CD14-positive monocyte (primary cell): ENCODE measurements at regions not wholly inside any gene's neighbourhood (a gene's known extent, or its start where the extent isn't known, plus 50 kb on each side); places are given as distances from the start of the nearest gene placed in this dataset.

Source experiments
- DNase-seq, 3 donors: peaks; one replicate each; pipeline ENCODE4 v3.0.0-alpha.2; 2011 to 2022
- H2AFZ ChIP-seq: 2 replicates; pipeline ENCODE4 v1.6.0; 2012; ENCODE audit warnings: mild to moderate bottlenecking, low read depth, low read length, inconsistent platforms; ENCODE audit not compliant: insufficient read depth, poor library complexity, severe bottlenecking
- H3K27ac ChIP-seq, 2 donors: 1 replicate in 1 of 2; 2 replicates in 1 of 2; pipeline ENCODE4 v1.5.1; 2012 to 2013; ENCODE audit warnings: low read length in 2 of 2, control low read depth in 1 of 2, inconsistent platforms in 1 of 2, low read depth in 1 of 2, mild to moderate bottlenecking in 1 of 2
- H3K27me3 ChIP-seq, 2 donors: one replicate each; pipeline versions ENCODE4 v1.6.0 to v1.6.1; 2011 to 2013; ENCODE audit warnings: low read length in 2 of 2; ENCODE audit not compliant: control insufficient read depth in 2 of 2, insufficient read depth in 2 of 2
- H3K36me3 ChIP-seq, 2 donors: replicated peaks in 1 of 2; 1 replicate in 1 of 2; 2 replicates in 1 of 2; pipeline versions ENCODE4 v1.5.1 to v1.6.1; 2012 to 2013; ENCODE audit warnings: low read length in 2 of 2, control low read depth in 1 of 2, inconsistent platforms in 1 of 2, mild to moderate bottlenecking in 1 of 2; ENCODE audit not compliant: insufficient read depth in 2 of 2, control insufficient read depth in 1 of 2
- H3K4me1 ChIP-seq, 2 donors: 1 replicate in 1 of 2; 2 replicates in 1 of 2; pipeline versions ENCODE4 v1.5.1 to v1.6.1; 2012 to 2013; ENCODE audit warnings: low read length in 2 of 2, control low read depth in 1 of 2, inconsistent platforms in 1 of 2, mild to moderate bottlenecking in 1 of 2, moderate library complexity in 1 of 2; ENCODE audit not compliant: insufficient read depth in 2 of 2, control insufficient read depth in 1 of 2
- H3K4me2 ChIP-seq: replicated peaks from 2 replicates; pipeline ENCODE3; 2012; ENCODE audit warnings: low read length, moderate library complexity, mild to moderate bottlenecking; ENCODE audit not compliant: poor library complexity, severe bottlenecking; ENCODE audit errors: extremely low read depth
- H3K4me3 ChIP-seq, 3 experiments: fragments of 200-600 bp in 1 of 3; sonication (generic) in 1 of 3; replicated peaks in 1 of 3; 1 replicate in 2 of 3; 2 replicates in 1 of 3; pipeline ENCODE4 v1.5.1; 2011 to 2013; ENCODE audit warnings: low read length in 3 of 3, mild to moderate bottlenecking in 3 of 3, control low read depth in 2 of 3, low read depth in 2 of 3, inconsistent platforms in 1 of 3, moderate library complexity in 1 of 3
- H3K79me2 ChIP-seq: 2 replicates; pipeline ENCODE4 v1.6.0; 2012; ENCODE audit warnings: mild to moderate bottlenecking, control low read depth, inconsistent platforms, low read length, moderate library complexity; ENCODE audit not compliant: insufficient read depth
- H3K9ac ChIP-seq: 2 replicates; pipeline ENCODE4 v1.6.0; 2017; ENCODE audit warnings: low read length, mild to moderate bottlenecking; ENCODE audit not compliant: insufficient read depth, poor library complexity, severe bottlenecking
- H3K9me3 ChIP-seq, 2 donors: replicated peaks in 1 of 2; 1 replicate in 1 of 2; 2 replicates in 1 of 2; pipeline versions ENCODE4 v1.5.1 to v1.6.1; 2012 to 2013; ENCODE audit warnings: low read length in 2 of 2, control low read depth in 1 of 2; ENCODE audit not compliant: control insufficient read depth in 1 of 2, insufficient read depth in 1 of 2
- H4K20me1 ChIP-seq: 2 replicates; pipeline ENCODE4 v1.6.0; 2012; ENCODE audit warnings: mild to moderate bottlenecking, low read length, control low read depth, moderate library complexity; ENCODE audit not compliant: insufficient read depth
- H3K27ac Mint-ChIP-seq, 7 donors: one replicate each; pipeline ENCODE4 v1.8.0; 2020; ENCODE audit warnings: mild to moderate bottlenecking in 7 of 7, mixed read lengths in 7 of 7, moderate library complexity in 6 of 7, inconsistent platforms in 2 of 7
- H3K27me3 Mint-ChIP-seq, 3 donors: one replicate each; pipeline ENCODE4 v1.8.0; 2021 to 2022; ENCODE audit warnings: low read depth in 3 of 3, mild to moderate bottlenecking in 3 of 3, mixed read lengths in 3 of 3, moderate library complexity in 3 of 3, inconsistent platforms in 1 of 3
- H3K36me3 Mint-ChIP-seq, 2 donors: one replicate each; pipeline ENCODE4 v1.8.0; 2020; ENCODE audit warnings: mixed read lengths in 2 of 2, inconsistent platforms in 1 of 2, mild to moderate bottlenecking in 1 of 2
- H3K4me1 Mint-ChIP-seq: one replicate; pipeline ENCODE4 v1.8.0; 2020; ENCODE audit warnings: mild to moderate bottlenecking, mixed read lengths
- H3K4me3 Mint-ChIP-seq, 2 donors: one replicate each; pipeline ENCODE4 v1.8.0; 2020; ENCODE audit warnings: mild to moderate bottlenecking in 2 of 2, mixed read lengths in 2 of 2, moderate library complexity in 1 of 2
- H3K9me3 Mint-ChIP-seq, 7 donors: one replicate each; pipeline ENCODE4 v1.8.0; 2020 to 2022; ENCODE audit warnings: mixed read lengths in 7 of 7, mild to moderate bottlenecking in 6 of 7, moderate library complexity in 6 of 7, inconsistent platforms in 2 of 7
- CTCF ChIP-seq: fragments of 200-600 bp; IDR thresholded peaks from one replicate; pipeline ENCODE4 v1.8.0; 2022; ENCODE audit warnings: antibody characterized with exemption, mild to moderate bottlenecking
- WGBS: methylation state at CpG from one replicate; pipeline ENCODE4 v1.1.5; 2013; ENCODE audit warnings: missing lambda C conversion rate; ENCODE audit not compliant: insufficient coverage; 5-methylcytosine and 5-hydroxymethylcytosine counted together
- intact Hi-C, 2 donors: fragments of 100-400 bp; cut with micrococcal nuclease; formaldehyde crosslinking; loops; one replicate each; pipeline versions ENCODE4 v1.15.0 to v1.15.1; 2023

- Histone ChIP-seq H3K4me1 (no peaks in the 10 kb centered on the region), H3K4me2 (no peak overlapping the region), H4K20me1 (no peaks in the 10 kb centered on the region), H3K79me2 (no peaks in the 10 kb centered on the region), H3K9ac (no peak overlapping the region), H3K27me3 (no peaks in the 10 kb centered on the region), H3K4me3 (no peak overlapping the region), H2AFZ (no peak overlapping the region), H3K27ac (no peak overlapping the region), H3K9me3 (no peaks in the 10 kb centered on the region), H3K36me3 (no peaks in the 10 kb centered on the region)
- whole genome bisulfite sequencing = no CpG with 5 or more reads among the region's 2 CpGs
- no peaks in the 10 kb centered on the region for H3K27me3 Mint-ChIP-seq
- no peaks in the 10 kb centered on the region for H3K36me3 Mint-ChIP-seq
- H3K27ac Mint-ChIP-seq = no peak overlapping the region
- no peak overlapping the region for H3K4me3 Mint-ChIP-seq
- peaks cover 0 to 8% (median 4%) of the 10 kb centered on the region in 7 donors for H3K9me3 Mint-ChIP-seq
- TF ChIP-seq CTCF = no peak
- intact Hi-C loops = no loop called here
- H3K4me1 Mint-ChIP-seq = peaks cover 7% of the 10 kb centered on the region
- no peak for DNase-seq
Measured at GRCh38 chr11:127521413-127521812, 520.8 kb upstream of the KIRREL3 start.

GRCh38 chr11:127507851-127508250 is 507.3 kb upstream of the KIRREL3 start:
- H3K9ac ChIP-seq = no peak overlapping the region
- Mint-ChIP-seq H3K9me3 (peaks cover 0 to 2% (median 0%) of the 10 kb centered on the region in 7 donors), H3K36me3 (no peaks in the 10 kb centered on the region), H3K4me3 (no peak overlapping the region), H3K4me1 (peaks cover 12% of the 10 kb centered on the region), H3K27ac (no peak overlapping the region), H3K27me3 (peaks cover 0 to 2% (median 0%) of the 10 kb centered on the region in 3 donors)
- H3K36me3 ChIP-seq = no peaks in the 10 kb centered on the region
- H3K4me1 ChIP-seq = no peaks in the 10 kb centered on the region
- no peaks in the 10 kb centered on the region for H3K79me2 ChIP-seq
- no peak overlapping the region for H3K4me2 ChIP-seq
- no peak for DNase-seq
- no peak for TF ChIP-seq CTCF
- H4K20me1 ChIP-seq = no peaks in the 10 kb centered on the region
- no peak overlapping the region for H2AFZ ChIP-seq
- H3K27me3 ChIP-seq = no peaks in the 10 kb centered on the region
- intact Hi-C loops = no loop called here
- 100% methylated on average over 1 of the region's 1 CpG for WGBS
- H3K27ac ChIP-seq = no peak overlapping the region
- no peak overlapping the region for H3K4me3 ChIP-seq
- H3K9me3 ChIP-seq = no peaks in the 10 kb centered on the region
